AG09309 (cell line): ENCODE measurements at regions not wholly inside any gene's neighbourhood (a gene's known extent, or its start where the extent isn't known, plus 50 kb on each side); places are given as distances from the start of the nearest gene placed in this dataset.

Experiments used
- DNase-seq: peaks from one replicate; pipeline ENCODE4 v3.0.0-alpha.2; 2010; ENCODE audit warnings: low read depth
- H3K4me3 ChIP-seq: 2 replicates; pipeline ENCODE4 v1.5.1; 2011; ENCODE audit warnings: mild to moderate bottlenecking, low read depth, low read length, moderate library complexity; ENCODE audit not compliant: control insufficient read depth
- CTCF ChIP-seq: IDR thresholded peaks from 2 replicates; pipeline ENCODE4 v1.5.1; 2011; ENCODE audit warnings: mild to moderate bottlenecking, low read depth, low read length, inconsistent platforms; ENCODE audit not compliant: insufficient read depth, control insufficient read depth; ENCODE audit errors: missing control alignments

- no peak overlapping the region for H3K4me3 ChIP-seq
- DNase-seq: no peak
- TF ChIP-seq CTCF: no peak
Measured at GRCh38 chr6:132998418-132998817, 184.0 kb downstream of the RPS12 start.

- no peak overlapping the region for H3K4me3 ChIP-seq
- DNase-seq: no peak
- TF ChIP-seq CTCF: no peak
Measured at GRCh38 chr6:133001040-133001565, 186.7 kb downstream of the RPS12 start.

GRCh38 chr6:133004304-133004884 lies 190.0 kb downstream of the RPS12 start:
- DNase-seq: no peak
- no peak overlapping the region for H3K4me3 ChIP-seq
- TF ChIP-seq CTCF: no peak

GRCh38 chr6:133012774-133013173 lies 198.4 kb downstream of the RPS12 start:
- TF ChIP-seq CTCF: no peak
- no peak overlapping the region for H3K4me3 ChIP-seq
- no peak for DNase-seq

- H3K4me3 ChIP-seq: no peak overlapping the region
- no peak for TF ChIP-seq CTCF
- no peak for DNase-seq
Measured at GRCh38 chr6:133016631-133017030, 202.3 kb downstream of the RPS12 start.

GRCh38 chr6:133017581-133017980 lies 203.2 kb downstream of the RPS12 start:
- TF ChIP-seq CTCF: no peak
- H3K4me3 ChIP-seq: no peak overlapping the region
- DNase-seq: no peak
